Neural cell (in vitro differentiated cells): ENCODE measurements at regions not wholly inside any gene's neighbourhood (a gene's known extent, or its start where the extent isn't known, plus 50 kb on each side); places are given as distances from the start of the nearest gene placed in this dataset.

Experiments
- CTCF ChIP-seq: fragments of 450-650 bp; IDR thresholded peaks from 2 replicates; pipeline ENCODE4 v1.5.1; 2014; ENCODE audit warnings: antibody characterized with exemption, mild to moderate bottlenecking, moderate library complexity; ENCODE audit not compliant: poor library complexity, severe bottlenecking
- EP300 ChIP-seq: fragments of 450-650 bp; conservative IDR thresholded peaks from 2 replicates; pipeline ENCODE4 v1.6.1; 2014; ENCODE audit warnings: antibody characterized with exemption, mild to moderate bottlenecking, moderate library complexity; ENCODE audit not compliant: poor library complexity, severe bottlenecking
- EZH2 ChIP-seq: fragments of 200-600, 300-800 bp; shearing (Covaris generic), sonication (generic); IDR thresholded peaks from 2 replicates; pipeline ENCODE4 v1.6.1; 2014; ENCODE audit warnings: antibody characterized with exemption, low read length, borderline replicate concordance, mild to moderate bottlenecking; ENCODE audit not compliant: insufficient read depth, poor library complexity, severe bottlenecking
- POLR2AphosphoS5 ChIP-seq: IDR thresholded peaks from 2 replicates; pipeline ENCODE4 v1.6.1; 2012
- REST ChIP-seq: IDR thresholded peaks from 2 replicates; pipeline ENCODE4 v1.6.1; 2012; ENCODE audit warnings: borderline replicate concordance
- SMC3 ChIP-seq: fragments of 450-650 bp; conservative IDR thresholded peaks from 2 replicates; pipeline ENCODE4 v1.6.1; 2014; ENCODE audit warnings: antibody characterized with exemption, mild to moderate bottlenecking, moderate library complexity; ENCODE audit not compliant: poor library complexity
- TAF1 ChIP-seq: IDR thresholded peaks from 2 replicates; pipeline ENCODE4 v1.6.1; 2012; ENCODE audit warnings: low read depth

GRCh38 chr3:64304828-64305410 lies 79.7 kb upstream of the PRICKLE2 start:
- TF ChIP-seq POLR2AphosphoS5, result no peak
- TF ChIP-seq EZH2, result no peak
- TF ChIP-seq CTCF, result no peak
- no peak for TF ChIP-seq EP300
- TF ChIP-seq REST, result no peak
- no peak for TF ChIP-seq SMC3
- TF ChIP-seq TAF1, result no peak
